Stimulated activated CD4-positive, alpha-beta T cell treated with anti-CD3 and anti-CD28 coated beads, Interleukin-1b, Interleukin-23, amount 100 ng/mL, for 24 hours (primary cell): ENCODE measurements at regions not wholly inside any gene's neighbourhood (a gene's known extent, or its start where the extent isn't known, plus 50 kb on each side); places are given as distances from the start of the nearest gene placed in this dataset.
"Not testable (repeated sequence)": the region's sequence is repeated elsewhere in the genome, so short reads cannot be mapped to it uniquely, and the experiment has no call there.

Source experiments
- DNase-seq, 4 experiments: peaks; one replicate each; pipeline ENCODE4 v3.0.0-alpha.2; 2020; ENCODE audit warnings: low read depth in 4 of 4, low spot score in 1 of 4

- DNase-seq = no peak
These were observed 286.2 kb upstream of the FOXF1 start for GRCh38 chr16:86224126-86224525.

GRCh38 chr16:86224629-86225028 is 285.7 kb upstream of the FOXF1 start:
- DNase-seq = no peak

- no peak for DNase-seq
These were observed 284.4 kb upstream of the FOXF1 start for GRCh38 chr16:86225905-86226371.

DNA sequence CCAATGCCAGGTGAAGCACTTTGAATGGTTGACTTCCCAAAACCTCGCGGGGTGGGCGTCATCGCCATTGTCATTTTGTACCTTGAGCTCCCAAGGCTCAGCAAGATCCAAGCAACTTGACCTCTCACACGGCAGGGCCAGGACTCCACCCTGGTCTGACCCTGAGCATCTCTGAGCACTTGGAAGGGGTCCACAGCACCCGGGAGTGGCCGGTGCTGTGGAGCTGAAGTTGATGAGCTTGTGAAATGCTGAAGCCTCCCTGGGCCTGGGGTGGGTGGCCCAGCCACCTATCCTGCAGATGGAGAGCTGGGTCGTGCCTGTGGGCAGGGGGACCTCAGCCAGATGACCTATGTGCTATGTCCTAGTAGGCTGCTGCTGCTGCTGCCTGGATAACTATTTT is 283.3 kb upstream of the FOXF1 start:
- no peak for DNase-seq

- DNase-seq = no peak
These were observed 282.5 kb upstream of the FOXF1 start for GRCh38 chr16:86227801-86228200.

- no peak for DNase-seq
These were observed 281.6 kb upstream of the FOXF1 start for GRCh38 chr16:86228713-86229112.

DNA sequence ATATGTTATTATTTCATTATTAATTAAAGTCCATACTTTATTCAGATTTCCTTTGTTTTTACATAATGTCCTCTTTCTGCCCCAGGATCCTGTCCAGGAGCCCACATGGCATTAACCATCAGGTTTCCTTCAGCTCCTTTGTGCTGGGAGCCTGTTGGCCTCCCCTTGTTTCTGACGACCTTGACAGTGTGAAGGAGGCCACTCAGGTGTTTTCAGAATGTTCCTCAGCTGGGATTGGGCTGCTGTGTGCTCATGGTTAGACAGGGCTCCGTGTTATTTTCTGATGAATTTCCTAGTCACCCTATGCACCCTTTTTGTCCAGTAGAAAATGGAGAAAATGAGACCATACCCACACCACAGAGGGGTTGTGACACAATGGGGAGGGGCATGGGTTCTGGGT is 281.0 kb upstream of the FOXF1 start:
- DNase-seq = no peak

DNA sequence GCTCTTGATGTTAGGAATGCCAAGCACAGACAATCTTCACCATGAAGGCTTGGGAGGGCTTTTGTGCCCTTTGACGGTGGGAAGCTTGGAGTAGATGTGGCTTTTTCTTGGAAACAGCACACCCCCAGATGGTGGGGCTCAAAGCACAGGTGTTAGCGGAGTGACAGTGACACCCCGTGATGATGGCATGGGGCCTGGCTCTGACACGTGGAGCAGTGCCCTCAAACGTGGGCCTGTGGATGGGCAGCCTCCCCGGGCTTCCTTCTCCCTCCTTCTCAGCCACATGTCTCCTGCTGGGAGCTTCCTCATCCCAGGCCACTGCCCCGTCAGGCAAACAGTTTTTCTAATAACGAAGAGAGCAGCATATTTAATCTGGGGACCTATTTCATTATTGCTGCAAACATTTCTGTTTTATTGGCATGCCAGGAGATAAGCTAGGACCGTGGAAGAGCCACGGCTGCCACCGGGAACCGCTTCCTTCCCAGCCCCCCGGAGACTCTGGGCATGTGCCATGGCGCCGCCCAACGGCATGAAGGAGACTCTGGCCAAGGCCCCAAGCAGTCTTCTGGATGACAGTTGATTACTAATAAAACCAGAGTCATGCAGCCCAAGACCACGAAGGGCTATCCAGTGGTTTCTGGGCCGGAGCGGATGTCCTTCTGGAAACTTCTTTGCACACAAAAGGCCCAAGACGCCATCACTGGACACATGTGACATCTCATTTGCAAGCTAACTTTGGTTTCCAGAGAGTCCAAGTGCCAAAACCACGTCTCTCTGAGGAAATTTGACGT is 280.3 kb upstream of the FOXF1 start:
- DNase-seq = no peak

- no peak for DNase-seq
These were observed 278.9 kb upstream of the FOXF1 start for GRCh38 chr16:86231321-86231995.

GRCh38 chr16:86231996-86232350 is 278.4 kb upstream of the FOXF1 start:
- DNase-seq = no peak

DNA sequence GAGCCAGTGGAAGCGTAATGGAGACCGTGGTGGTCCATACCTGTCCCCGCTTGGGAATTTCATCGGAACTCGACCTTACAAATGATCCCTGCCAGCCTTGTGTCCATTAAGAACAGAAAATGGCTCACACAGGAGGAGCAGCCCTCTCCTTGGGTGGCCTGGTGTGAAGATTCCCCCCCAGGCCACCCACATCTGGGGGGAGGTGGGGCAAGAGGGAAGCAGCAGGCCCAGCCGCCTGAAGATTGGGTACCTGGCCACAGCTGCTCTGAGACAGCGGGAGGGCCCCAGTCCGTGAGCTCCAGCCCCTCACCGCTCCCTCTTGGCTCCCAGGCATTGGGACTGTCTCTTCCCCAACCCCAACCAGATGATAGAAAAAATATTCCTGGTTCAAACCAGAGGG is 277.8 kb upstream of the FOXF1 start:
- DNase-seq = no peak

GRCh38 chr16:86233506-86233905 is 276.8 kb upstream of the FOXF1 start:
- DNase-seq = not testable (repeated sequence)

GRCh38 chr16:86239381-86239780 is 270.9 kb upstream of the FOXF1 start:
- no peak for DNase-seq

DNA sequence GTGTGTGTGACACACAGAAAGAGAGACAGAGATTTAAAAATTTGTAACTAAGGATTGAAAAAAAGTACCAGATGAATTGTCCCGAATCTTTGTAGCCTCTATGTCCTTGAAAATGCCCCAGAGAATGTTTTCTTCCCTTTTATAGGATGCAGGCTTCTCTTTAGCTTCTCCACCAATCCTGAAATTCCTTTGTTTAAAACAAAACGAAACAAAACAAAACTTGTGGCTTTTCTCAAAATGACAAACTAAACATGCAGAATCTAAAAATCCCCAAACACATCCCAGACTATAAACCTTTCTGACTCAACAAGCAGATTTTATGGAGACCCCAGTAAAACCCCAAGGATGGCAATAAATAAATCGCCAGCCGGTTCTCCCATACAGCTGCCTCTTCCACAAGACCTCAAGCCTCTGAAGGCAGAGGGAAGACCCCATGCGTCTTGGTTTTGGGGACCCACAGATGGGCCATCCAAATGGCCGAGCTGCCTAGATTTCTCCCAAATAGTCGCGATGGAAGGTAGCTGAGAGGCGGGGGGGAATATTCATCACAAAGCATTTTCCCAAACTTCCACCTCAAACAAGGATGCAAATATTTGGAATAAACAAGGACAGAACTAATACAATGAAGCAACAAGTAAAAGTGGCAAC is 269.5 kb upstream of the FOXF1 start:
- no peak for DNase-seq

DNA sequence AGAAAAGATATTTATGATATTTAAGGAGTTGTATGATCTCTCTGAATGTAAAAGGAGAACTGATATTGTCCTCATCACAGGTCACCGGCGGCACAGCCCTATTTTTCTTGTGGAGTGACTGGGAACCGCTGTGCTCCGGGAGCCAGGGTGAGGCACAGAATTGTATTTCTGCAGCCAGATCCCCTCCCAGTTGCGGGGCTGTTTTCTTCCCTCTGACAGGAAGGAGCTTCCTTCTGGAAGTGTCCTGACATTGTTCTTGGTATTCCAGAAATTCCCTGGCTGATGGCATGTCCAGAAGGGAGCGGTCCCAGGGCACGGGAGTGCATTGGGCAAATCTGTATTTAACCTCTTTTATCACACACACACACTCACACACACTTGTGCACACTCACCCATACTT is 268.6 kb upstream of the FOXF1 start:
- no peak for DNase-seq

- DNase-seq = no peak
These were observed 267.8 kb upstream of the FOXF1 start for GRCh38 chr16:86242244-86243122.

- DNase-seq = no peak
These were observed 267.2 kb upstream of the FOXF1 start for GRCh38 chr16:86243123-86243473.

DNA sequence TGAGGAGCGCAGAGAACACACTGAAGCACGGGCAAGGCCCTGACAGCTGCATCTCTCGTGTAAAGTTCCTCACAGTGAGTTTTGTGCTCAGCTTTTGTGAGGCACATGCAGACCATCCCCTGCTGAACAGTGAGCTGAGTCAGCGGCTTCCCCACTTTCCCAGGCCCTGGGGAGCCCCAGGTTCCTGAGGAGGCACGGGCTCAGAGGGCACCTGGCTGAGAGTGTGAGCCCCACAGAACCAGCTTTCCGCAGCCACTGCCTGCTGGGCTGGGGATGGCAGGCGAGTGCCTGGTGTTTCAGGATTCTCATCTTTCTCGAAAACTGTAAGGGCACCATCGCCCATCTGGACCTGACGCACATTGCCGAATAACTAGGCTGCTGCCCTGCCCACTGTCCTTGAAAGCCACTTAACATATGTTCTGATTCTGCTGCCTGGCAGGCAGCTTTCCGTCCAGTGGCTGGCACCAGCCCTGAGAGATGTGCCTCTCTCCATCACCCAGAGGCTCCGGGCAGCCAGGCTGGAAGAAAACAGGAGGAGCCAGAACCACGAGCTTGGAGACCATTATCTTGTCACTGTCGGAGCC is 266.7 kb upstream of the FOXF1 start:
- no peak for DNase-seq

- no peak for DNase-seq
These were observed 266.2 kb upstream of the FOXF1 start for GRCh38 chr16:86244158-86244557.

DNA sequence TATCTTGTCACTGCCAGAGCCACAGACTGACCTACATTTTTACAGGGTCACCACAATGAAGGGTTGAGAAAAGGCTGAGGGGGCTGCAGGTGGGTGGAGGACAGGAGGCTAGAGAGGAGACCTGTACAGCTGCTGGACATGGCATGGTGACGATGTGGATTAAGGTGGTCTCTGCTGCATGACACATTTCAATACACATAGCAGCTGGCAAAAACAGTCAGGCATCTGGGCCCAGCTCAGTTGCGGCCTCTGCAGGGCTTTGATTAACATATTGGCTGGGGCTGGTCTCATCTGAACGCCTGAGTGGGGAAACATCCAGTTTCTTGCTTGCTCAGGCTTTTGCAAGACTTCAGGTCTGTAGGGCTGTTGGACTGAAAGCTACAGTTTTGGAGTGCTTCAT is 265.4 kb upstream of the FOXF1 start:
- DNase-seq = no peak

- DNase-seq = no peak
These were observed 265.0 kb upstream of the FOXF1 start for GRCh38 chr16:86245351-86245750.
